ENCODE measurements at regions not wholly inside any gene's neighbourhood (a gene's known extent, or its start where the extent isn't known, plus 50 kb on each side); places are given as distances from the start of the nearest gene placed in this dataset.
"Not testable (repeated sequence)": the region's sequence is repeated elsewhere in the genome, so short reads cannot be mapped to it uniquely, and the experiment has no call there.

GRCh38 chr14:88975926-88976325, 151.5 kb downstream of the TTC8 start:
- no peak for DNase-seq (ENCODE audit: low read depth, low spot score)
- H3K4me3 ChIP-seq (ENCODE audit: low read length), result no peak overlapping the region

GRCh38 chr14:88980907-88981306, 156.5 kb downstream of the TTC8 start:
- not testable (repeated sequence) for DNase-seq (ENCODE audit: low read depth, low spot score); H3K4me3 ChIP-seq (ENCODE audit: low read length)

GRCh38 chr14:88981948-88982347, 157.5 kb downstream of the TTC8 start:
- no peak for DNase-seq (ENCODE audit: low read depth, low spot score)
- no peak overlapping the region for H3K4me3 ChIP-seq (ENCODE audit: low read length)

GRCh38 chr14:88983755-88984154, 159.3 kb downstream of the TTC8 start:
- DNase-seq (ENCODE audit: low read depth, low spot score), result no peak

GRCh38 chr14:88985654-88986053, 161.2 kb downstream of the TTC8 start:
- no peak for DNase-seq (ENCODE audit: low read depth, low spot score)
- no peak overlapping the region for H3K4me3 ChIP-seq (ENCODE audit: low read length)

More at GRCh38 chr14:88983755-88984154, 159.3 kb downstream of the TTC8 start:
- no peak overlapping the region for H3K4me3 ChIP-seq (ENCODE audit: low read length)

GRCh38 chr14:88986146-88986841, 161.8 kb downstream of the TTC8 start:
- DNase-seq (ENCODE audit: low read depth, low spot score), result no peak
- H3K4me3 ChIP-seq (ENCODE audit: low read length), result no peak overlapping the region

- not testable (repeated sequence) for DNase-seq (ENCODE audit: low read depth, low spot score)
Observed at GRCh38 chr14:88986908-88987307, 162.5 kb downstream of the TTC8 start.

GRCh38 chr14:88987516-88987915, 163.1 kb downstream of the TTC8 start:
- no peak overlapping the region for H3K4me3 ChIP-seq (ENCODE audit: low read length)
- DNase-seq (ENCODE audit: low read depth, low spot score), result no peak

More at GRCh38 chr14:88986908-88987307, 162.5 kb downstream of the TTC8 start:
- H3K4me3 ChIP-seq (ENCODE audit: low read length), result not testable (repeated sequence)

- H3K4me3 ChIP-seq (ENCODE audit: low read length), result no peak overlapping the region
- DNase-seq (ENCODE audit: low read depth, low spot score), result no peak
Observed at GRCh38 chr14:88989911-88990310, 165.5 kb downstream of the TTC8 start.

GRCh38 chr14:88990856-88991255, 166.4 kb downstream of the TTC8 start:
- no peak for DNase-seq (ENCODE audit: low read depth, low spot score)
- H3K4me3 ChIP-seq (ENCODE audit: low read length), result no peak overlapping the region

GRCh38 chr14:88992011-88992410, 167.6 kb downstream of the TTC8 start:
- no peak overlapping the region for H3K4me3 ChIP-seq (ENCODE audit: low read length)
- no peak for DNase-seq (ENCODE audit: low read depth, low spot score)

GRCh38 chr14:88993946-88994345, 169.5 kb downstream of the TTC8 start:
- DNase-seq (ENCODE audit: low read depth, low spot score), result no peak
- no peak overlapping the region for H3K4me3 ChIP-seq (ENCODE audit: low read length)

GRCh38 chr14:88995437-88996198, 171.2 kb downstream of the TTC8 start:
- no peak overlapping the region for H3K4me3 ChIP-seq (ENCODE audit: low read length)
- DNase-seq (ENCODE audit: low read depth, low spot score), result no peak

GRCh38 chr14:88998027-88998426, 173.6 kb downstream of the TTC8 start:
- H3K4me3 ChIP-seq (ENCODE audit: low read length), result no peak overlapping the region
- no peak for DNase-seq (ENCODE audit: low read depth, low spot score)

GRCh38 chr14:88999137-88999536, 174.7 kb downstream of the TTC8 start:
- DNase-seq (ENCODE audit: low read depth, low spot score), result no peak

GRCh38 chr14:89000007-89000942, 175.8 kb downstream of the TTC8 start:
- no peak overlapping the region for H3K4me3 ChIP-seq (ENCODE audit: low read length)
- no peak for DNase-seq (ENCODE audit: low read depth, low spot score)

More at GRCh38 chr14:88999137-88999536, 174.7 kb downstream of the TTC8 start:
- H3K4me3 ChIP-seq (ENCODE audit: low read length), result no peak overlapping the region

GRCh38 chr14:89004166-89004565, 179.7 kb downstream of the TTC8 start:
- no peak overlapping the region for H3K4me3 ChIP-seq (ENCODE audit: low read length)
- DNase-seq (ENCODE audit: low read depth, low spot score), result no peak

GRCh38 chr14:89007906-89008305, 183.5 kb downstream of the TTC8 start:
- H3K4me3 ChIP-seq (ENCODE audit: low read length), result no peak overlapping the region
- DNase-seq (ENCODE audit: low read depth, low spot score), result no peak

Data from Jurkat, Clone E6-1 (cell line).